GM12865 (cell line): ENCODE measurements at regions not wholly inside any gene's neighbourhood (a gene's known extent, or its start where the extent isn't known, plus 50 kb on each side); places are given as distances from the start of the nearest gene placed in this dataset.

Source experiments
- DNase-seq: peaks from one replicate; pipeline ENCODE4 v3.0.0; 2010; ENCODE audit warnings: low read depth
- H3K4me3 ChIP-seq: 2 replicates; pipeline ENCODE4 v1.5.1; 2011; ENCODE audit warnings: mild to moderate bottlenecking, low read depth, low read length, control low read depth
- TF ChIP-seq, protein P1 (sequence below): IDR thresholded peaks from 2 replicates; pipeline ENCODE4 v1.5.1; 2011; ENCODE audit warnings: low read length, control low read depth, low read depth, inconsistent platforms; ENCODE audit not compliant: insufficient read depth; ENCODE audit errors: missing control alignments

DNA sequence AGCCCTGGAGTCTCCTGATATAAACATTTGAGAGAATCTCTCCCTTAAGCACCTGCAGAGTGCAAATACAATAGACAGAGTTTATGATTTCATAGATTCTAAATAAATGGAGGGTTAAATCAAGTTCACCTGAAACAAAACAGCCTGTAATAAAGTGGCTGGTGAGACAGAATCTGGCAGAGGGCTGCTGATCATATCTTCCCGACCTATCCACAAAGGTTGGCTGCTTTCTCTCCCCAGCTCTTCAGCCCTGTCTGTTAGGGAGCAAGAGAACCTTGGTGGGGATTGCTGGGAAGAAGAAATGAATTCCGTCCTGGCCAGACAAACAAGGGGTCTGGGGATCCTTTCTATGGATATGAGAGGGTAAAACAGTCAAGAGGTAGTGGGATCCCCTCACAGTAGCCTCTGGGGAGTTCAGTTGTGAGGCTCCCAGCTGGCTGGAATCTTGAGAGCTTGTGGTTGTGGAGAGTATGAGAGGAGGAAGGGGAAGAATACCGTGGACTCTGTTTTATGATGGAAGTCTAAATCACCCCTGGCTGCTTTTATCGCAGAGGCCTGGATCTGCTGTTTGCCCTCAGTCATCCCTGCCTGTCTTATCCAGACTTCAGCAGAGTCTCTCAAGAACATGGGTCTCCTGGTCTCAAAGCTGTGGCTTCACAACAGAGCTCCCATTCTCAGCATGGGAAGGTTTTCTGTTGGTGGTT, 451.3 kb downstream of the NTRK3 start:
- DNase-seq: no peak
- TF ChIP-seq, protein P1, sequence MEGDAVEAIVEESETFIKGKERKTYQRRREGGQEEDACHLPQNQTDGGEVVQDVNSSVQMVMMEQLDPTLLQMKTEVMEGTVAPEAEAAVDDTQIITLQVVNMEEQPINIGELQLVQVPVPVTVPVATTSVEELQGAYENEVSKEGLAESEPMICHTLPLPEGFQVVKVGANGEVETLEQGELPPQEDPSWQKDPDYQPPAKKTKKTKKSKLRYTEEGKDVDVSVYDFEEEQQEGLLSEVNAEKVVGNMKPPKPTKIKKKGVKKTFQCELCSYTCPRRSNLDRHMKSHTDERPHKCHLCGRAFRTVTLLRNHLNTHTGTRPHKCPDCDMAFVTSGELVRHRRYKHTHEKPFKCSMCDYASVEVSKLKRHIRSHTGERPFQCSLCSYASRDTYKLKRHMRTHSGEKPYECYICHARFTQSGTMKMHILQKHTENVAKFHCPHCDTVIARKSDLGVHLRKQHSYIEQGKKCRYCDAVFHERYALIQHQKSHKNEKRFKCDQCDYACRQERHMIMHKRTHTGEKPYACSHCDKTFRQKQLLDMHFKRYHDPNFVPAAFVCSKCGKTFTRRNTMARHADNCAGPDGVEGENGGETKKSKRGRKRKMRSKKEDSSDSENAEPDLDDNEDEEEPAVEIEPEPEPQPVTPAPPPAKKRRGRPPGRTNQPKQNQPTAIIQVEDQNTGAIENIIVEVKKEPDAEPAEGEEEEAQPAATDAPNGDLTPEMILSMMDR: no peak
- no peak overlapping the region for H3K4me3 ChIP-seq

GRCh38 chr15:87804451-87804850, 452.1 kb downstream of the NTRK3 start:
- no peak for DNase-seq
- TF ChIP-seq, protein P1: no peak

DNA sequence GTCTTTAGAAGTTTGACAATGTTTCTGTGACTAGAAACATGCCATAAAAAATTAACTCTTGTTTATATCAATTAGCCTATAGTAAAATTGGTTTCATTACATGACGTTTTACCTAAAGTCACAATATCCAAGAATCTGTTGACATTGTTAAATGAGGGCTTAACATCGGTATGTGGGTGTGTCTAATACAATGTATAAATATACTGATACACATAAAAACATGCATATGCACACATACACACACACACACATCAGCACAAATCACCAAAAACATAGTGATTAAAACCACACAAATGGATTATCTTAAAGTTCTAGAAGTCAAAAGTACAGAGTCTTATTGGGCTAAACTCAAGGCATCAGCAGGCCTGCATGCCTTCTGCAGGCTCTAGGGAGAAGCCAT, 456.7 kb downstream of the NTRK3 start:
- TF ChIP-seq, protein P1: no peak
- no peak overlapping the region for H3K4me3 ChIP-seq
- no peak for DNase-seq

More at GRCh38 chr15:87804451-87804850, 452.1 kb downstream of the NTRK3 start:
- H3K4me3 ChIP-seq: no peak overlapping the region

GRCh38 chr15:87799428-87799827, 457.1 kb downstream of the NTRK3 start:
- H3K4me3 ChIP-seq: no peak overlapping the region
- no peak for DNase-seq
- TF ChIP-seq, protein P1: no peak

GRCh38 chr15:87793725-87794124, 462.8 kb downstream of the NTRK3 start:
- TF ChIP-seq, protein P1: no peak
- no peak overlapping the region for H3K4me3 ChIP-seq
- DNase-seq: no peak

GRCh38 chr15:87792250-87793040, 464.1 kb downstream of the NTRK3 start:
- H3K4me3 ChIP-seq: no peak overlapping the region
- TF ChIP-seq, protein P1: no peak
- no peak for DNase-seq
